ENCODE measurements at regions not wholly inside any gene's neighbourhood (a gene's known extent, or its start where the extent isn't known, plus 50 kb on each side); places are given as distances from the start of the nearest gene placed in this dataset.
"Not testable (repeated sequence)": the region's sequence is repeated elsewhere in the genome, so short reads cannot be mapped to it uniquely, and the experiment has no call there.

DNA sequence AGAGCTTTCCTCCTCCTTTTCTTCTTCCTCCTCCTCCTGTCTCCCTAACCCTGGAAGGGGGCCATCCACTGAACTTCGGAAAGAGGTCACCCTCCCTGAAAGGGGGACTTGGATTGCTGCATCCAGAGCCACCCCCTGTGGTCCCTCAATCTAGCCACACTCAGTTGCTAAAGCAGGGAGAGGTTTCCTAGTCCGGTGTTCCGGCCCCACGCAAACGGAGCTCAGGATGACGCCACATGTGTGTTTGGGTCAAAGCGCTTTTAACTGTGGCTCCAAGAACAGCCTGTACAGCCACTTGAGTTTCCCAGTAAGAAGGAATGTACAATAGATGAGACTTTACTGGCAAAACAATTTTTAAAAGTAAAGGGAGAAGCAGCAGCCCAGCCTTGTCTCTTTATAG lies 206.9 kb upstream of the IRF2BP2 start:
- H3K9me3 Mint-ChIP-seq; H3K27ac Mint-ChIP-seq; H3K36me3 Mint-ChIP-seq; DNase-seq; H3K27me3 Mint-ChIP-seq (ENCODE audit: low read depth in 3 of 3); H3K4me3 Mint-ChIP-seq; H3K4me1 Mint-ChIP-seq: not testable (repeated sequence)

DNA sequence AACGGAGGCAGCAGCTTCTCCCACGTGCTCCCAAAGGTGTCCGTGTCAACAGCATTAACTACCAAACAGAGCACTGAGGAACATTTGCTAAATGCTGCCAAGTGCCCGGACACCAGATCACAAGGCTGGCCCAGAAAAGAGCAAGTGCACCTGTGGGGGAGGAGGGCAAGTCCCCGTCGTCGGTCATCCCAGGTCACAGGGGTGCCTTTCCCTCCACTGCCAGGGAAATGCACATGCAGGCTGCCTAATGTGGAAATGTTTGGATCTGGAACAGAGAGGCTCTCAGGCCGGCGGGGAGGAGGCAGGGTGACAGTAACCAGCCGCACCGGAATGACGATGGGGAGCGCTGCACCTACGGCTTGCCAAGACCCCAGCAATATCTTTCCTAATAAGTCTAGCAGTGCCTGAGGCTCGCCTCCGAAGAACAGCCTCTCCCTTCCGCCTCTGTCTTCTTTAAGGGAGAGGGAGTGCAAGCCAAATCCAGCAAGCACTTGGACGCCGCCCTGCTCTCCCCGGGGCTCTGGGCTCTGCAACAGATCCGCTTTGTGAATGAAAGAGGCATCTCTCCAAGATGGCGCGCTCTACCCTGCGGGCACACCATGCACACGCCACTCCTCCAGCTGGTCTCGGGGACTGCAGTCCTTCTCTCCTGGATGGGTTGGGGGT lies 206.3 kb upstream of the IRF2BP2 start:
- H3K9me3 Mint-ChIP-seq; H3K4me3 Mint-ChIP-seq; H3K36me3 Mint-ChIP-seq; H3K4me1 Mint-ChIP-seq; H3K27me3 Mint-ChIP-seq (ENCODE audit: low read depth in 3 of 3); DNase-seq; H3K27ac Mint-ChIP-seq: not testable (repeated sequence)

DNA sequence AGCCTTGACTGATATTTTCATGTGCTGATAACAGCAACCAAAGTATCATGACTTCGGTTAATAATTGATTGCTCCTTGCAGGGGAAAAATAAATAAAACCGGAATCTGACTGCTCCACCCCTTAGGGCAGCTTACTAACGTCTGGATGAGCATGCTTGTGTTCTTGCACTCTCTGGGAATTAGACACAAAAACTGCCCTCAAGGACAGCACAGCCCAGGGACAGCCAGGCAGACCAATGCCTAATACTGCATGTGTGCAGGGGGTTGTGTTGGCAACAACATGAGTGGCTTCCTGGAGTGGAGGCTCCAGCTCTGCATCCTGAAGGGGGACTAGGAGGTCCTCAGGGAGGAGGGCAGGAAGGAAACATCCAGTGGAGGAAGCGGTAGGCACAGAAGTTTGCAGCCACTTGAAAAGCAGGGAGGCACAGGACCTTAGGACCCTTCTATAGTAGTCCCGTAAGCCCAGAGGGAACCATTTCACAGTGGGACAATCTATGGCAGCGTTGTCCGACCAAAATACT lies 205.4 kb upstream of the IRF2BP2 start:
- not testable (repeated sequence) for DNase-seq; H3K36me3 Mint-ChIP-seq; H3K4me3 Mint-ChIP-seq; H3K9me3 Mint-ChIP-seq; H3K4me1 Mint-ChIP-seq; H3K27ac Mint-ChIP-seq; H3K27me3 Mint-ChIP-seq (ENCODE audit: low read depth in 3 of 3)

DNA sequence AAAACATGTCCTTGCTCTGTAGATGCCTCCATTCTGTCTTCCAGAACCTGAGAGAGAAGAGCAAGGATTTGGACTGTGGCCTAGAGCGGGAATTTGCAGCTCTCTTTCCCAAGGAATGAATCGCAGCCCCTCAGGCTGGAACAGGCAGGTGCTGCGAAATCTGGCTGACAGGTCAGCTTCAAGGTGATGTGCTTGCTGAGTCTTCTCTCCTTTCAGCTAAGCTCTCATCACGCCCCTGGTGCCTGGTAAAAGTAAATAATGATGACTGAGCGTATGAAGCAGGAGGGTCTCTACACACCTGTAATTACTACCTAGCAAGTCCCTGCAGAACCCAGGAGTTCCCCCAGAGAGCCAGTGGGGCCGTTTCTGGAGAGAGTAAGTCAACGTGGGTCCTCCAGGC lies 204.3 kb upstream of the IRF2BP2 start:
- not testable (repeated sequence) for H3K27ac Mint-ChIP-seq; H3K36me3 Mint-ChIP-seq; H3K9me3 Mint-ChIP-seq; H3K4me1 Mint-ChIP-seq; DNase-seq; H3K27me3 Mint-ChIP-seq (ENCODE audit: low read depth in 3 of 3); H3K4me3 Mint-ChIP-seq

DNA sequence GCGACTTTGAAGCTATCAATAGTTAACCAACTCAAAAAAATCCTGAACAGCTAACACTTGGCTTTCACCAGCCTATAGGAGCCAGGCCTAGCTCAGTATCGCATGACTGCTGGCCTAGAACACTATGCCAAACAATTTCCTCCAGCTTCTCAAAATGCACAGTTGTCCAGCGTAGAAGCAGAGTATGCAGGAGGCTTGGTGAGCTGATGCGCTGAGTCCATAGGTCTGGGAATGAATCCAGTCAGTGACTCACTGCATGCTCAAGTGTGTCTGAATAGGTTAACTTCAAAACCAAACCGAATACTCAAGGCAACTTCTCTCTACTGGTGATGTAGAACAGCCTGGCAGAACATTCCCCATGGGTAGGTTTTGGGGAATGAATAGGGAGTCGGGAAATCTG lies 201.8 kb upstream of the IRF2BP2 start:
- DNase-seq; H3K4me3 Mint-ChIP-seq; H3K36me3 Mint-ChIP-seq; H3K27me3 Mint-ChIP-seq (ENCODE audit: low read depth in 3 of 3); H3K9me3 Mint-ChIP-seq; H3K27ac Mint-ChIP-seq; H3K4me1 Mint-ChIP-seq: not testable (repeated sequence)

DNA sequence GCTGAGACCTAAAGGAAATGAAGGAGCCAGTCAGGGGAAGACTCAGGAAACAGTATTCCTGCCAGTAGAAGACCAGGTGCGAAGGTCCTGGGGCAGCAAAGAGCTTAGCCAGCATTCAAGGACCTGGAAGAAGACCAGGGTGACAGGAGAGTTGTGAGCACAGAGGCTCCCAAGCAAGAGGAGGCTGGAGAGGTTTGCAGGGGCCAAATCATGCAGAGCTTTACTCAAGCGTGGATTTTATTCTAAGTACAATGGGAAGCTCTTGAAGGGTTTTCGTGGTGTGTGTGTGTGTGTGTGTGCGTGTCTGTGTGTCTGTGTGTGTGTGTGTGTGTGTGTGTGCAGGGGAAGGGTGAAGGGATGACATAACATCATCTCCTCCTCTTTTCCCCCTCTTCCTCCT lies 200.7 kb upstream of the IRF2BP2 start:
- H3K4me1 Mint-ChIP-seq; H3K27ac Mint-ChIP-seq; H3K36me3 Mint-ChIP-seq; DNase-seq; H3K4me3 Mint-ChIP-seq; H3K9me3 Mint-ChIP-seq; H3K27me3 Mint-ChIP-seq (ENCODE audit: low read depth in 3 of 3): not testable (repeated sequence)

DNA sequence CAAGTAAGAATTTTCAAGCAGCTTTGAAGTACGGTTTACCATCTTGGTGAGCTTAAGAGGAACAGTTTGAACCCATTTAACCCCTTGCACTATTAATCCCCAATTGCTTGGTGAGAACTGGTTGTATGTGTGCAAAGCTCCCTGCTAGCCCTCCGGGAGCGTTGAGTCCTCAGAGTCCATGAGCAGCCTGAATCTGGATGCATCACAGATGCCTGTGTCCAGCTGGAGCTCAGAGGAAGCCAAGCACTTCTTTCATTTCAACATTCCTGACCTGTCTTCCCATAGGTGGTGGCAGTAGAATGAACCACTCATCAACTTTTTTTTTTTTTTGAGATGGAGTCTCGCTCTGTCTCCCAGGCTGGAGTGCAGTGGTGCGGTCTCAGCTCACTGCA lies 199.9 kb upstream of the IRF2BP2 start:
- H3K9me3 Mint-ChIP-seq; H3K4me1 Mint-ChIP-seq; H3K27ac Mint-ChIP-seq; H3K4me3 Mint-ChIP-seq; H3K36me3 Mint-ChIP-seq; DNase-seq; H3K27me3 Mint-ChIP-seq (ENCODE audit: low read depth in 3 of 3): not testable (repeated sequence)

DNA sequence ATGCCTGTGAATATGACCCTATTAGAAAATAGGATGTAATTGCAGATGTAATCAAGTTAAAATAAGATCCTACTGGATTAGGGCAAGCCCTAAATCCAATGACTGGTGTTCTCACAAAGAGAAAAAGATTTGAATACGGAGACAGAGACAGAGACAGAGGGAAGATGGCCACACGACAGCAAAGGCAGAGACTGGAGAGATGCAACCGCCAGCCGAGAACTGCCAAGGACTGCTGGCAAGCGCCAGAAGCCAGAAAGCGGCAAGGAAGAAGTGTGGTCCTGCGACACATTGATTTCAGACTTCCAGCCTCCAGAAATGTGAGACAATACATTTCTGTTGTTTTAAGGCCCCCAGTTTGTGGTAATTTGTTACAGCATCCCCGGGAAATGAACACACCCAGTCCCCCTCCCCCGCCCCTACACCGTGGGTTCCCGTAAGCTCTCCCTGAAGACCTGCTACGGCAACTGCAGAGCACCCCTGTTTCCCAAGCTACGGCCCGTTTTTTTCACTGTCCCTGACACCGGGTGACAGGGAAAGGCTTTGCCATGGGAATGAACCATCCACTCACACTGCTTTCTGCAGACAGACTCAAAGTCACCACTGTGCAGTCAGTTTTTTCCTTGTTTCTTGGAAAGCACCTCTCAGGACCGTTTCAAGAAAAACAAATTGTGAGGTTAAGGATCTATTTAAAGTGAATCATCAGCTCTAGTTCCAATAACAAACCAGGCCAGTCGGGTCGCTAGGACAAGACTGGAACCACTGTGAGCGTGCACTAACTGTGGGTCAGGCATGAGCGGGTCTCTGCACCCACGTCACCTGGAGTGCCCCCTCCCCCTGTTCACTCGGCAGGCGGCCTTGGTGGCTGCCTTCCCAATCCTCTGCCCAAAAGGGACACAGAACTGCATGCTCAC lies 199.2 kb upstream of the IRF2BP2 start:
- not testable (repeated sequence) for H3K4me1 Mint-ChIP-seq; DNase-seq; H3K4me3 Mint-ChIP-seq; H3K27ac Mint-ChIP-seq; H3K27me3 Mint-ChIP-seq (ENCODE audit: low read depth in 3 of 3); H3K36me3 Mint-ChIP-seq; H3K9me3 Mint-ChIP-seq

DNA sequence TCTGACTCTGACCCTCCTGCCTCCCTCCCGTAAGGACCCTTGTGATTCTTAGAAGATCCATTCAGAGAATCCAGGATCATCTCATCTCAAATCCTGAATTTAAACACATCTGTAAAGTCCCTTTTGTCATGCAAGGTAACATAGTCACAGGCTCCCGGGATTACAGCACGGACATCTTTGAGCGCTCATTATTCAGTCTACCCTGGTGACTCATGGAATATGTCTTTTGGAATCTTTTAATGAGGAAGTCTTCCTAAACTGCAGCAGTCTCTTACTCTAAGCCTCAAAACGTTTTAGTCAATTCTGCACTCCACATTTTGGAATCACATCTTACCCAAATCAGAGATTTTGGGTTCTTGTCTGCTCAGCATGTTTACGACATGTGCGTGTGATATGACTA lies 198.5 kb upstream of the IRF2BP2 start:
- H3K36me3 Mint-ChIP-seq; H3K4me3 Mint-ChIP-seq; H3K4me1 Mint-ChIP-seq; DNase-seq; H3K27ac Mint-ChIP-seq; H3K27me3 Mint-ChIP-seq (ENCODE audit: low read depth in 3 of 3); H3K9me3 Mint-ChIP-seq: not testable (repeated sequence)

DNA sequence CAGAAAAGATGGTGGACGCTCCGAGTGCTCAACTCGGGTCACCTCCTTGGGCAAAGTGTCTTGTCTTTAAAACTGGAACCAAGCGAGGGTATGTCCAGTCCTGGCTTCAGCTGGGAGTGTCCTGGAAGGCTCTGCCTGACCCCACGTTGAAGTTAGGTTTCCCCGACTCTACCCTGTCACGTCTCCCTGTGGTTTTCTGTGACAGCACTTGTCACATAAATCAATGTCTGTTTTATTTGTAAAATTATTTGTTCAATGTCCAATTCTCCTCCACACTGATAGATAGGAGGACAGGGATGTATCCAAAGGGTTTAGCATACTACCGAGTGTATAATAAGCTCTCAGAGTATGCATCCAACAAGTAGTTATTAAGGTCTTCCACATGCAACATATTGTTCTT lies 197.7 kb upstream of the IRF2BP2 start:
- not testable (repeated sequence) for H3K27me3 Mint-ChIP-seq (ENCODE audit: low read depth in 3 of 3); H3K9me3 Mint-ChIP-seq; DNase-seq; H3K27ac Mint-ChIP-seq; H3K4me3 Mint-ChIP-seq; H3K36me3 Mint-ChIP-seq; H3K4me1 Mint-ChIP-seq

DNA sequence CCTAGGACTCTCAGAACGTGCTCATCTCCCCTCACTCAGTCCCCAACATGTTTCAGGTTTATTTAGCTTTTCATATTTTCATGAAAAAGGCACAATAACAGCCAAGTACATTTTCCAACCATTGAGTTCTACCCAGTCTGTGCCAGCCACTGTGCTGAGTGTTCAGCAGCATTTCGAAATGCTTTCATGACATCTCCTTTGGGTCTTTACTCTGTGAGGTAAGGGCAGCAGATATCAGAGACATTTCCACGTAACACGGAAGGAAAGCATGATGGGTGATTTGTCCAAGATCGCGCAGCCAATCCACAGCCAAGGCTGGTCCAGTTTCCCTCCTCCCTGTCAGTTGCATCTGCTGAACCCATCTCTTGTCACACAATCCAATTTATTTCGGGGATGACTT lies 192.6 kb upstream of the IRF2BP2 start:
- not testable (repeated sequence) for H3K4me3 Mint-ChIP-seq; H3K36me3 Mint-ChIP-seq; H3K4me1 Mint-ChIP-seq; DNase-seq; H3K27me3 Mint-ChIP-seq (ENCODE audit: low read depth in 3 of 3); H3K9me3 Mint-ChIP-seq; H3K27ac Mint-ChIP-seq

DNA sequence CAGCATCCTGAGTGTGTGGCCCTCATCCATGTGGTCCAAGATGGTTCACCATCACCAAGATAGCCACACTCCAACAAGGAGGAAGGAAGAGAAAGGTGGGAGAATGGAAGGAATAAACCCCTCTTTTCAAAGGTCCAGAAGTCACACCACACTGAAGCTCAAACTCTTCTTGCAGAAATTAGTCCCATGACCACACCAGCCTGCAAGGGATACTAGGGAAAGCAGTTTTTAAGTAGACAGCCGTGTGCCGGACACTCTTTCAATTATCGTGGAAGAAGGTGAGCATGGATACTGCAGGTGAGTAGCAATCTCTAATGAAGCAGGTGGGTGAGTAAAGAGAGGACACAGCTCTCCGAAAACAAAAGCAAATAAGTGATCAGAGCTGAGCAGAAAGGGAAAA lies 191.7 kb upstream of the IRF2BP2 start:
- not testable (repeated sequence) for H3K36me3 Mint-ChIP-seq; H3K27ac Mint-ChIP-seq; H3K9me3 Mint-ChIP-seq; H3K4me3 Mint-ChIP-seq; H3K4me1 Mint-ChIP-seq; H3K27me3 Mint-ChIP-seq (ENCODE audit: low read depth in 3 of 3); DNase-seq

DNA sequence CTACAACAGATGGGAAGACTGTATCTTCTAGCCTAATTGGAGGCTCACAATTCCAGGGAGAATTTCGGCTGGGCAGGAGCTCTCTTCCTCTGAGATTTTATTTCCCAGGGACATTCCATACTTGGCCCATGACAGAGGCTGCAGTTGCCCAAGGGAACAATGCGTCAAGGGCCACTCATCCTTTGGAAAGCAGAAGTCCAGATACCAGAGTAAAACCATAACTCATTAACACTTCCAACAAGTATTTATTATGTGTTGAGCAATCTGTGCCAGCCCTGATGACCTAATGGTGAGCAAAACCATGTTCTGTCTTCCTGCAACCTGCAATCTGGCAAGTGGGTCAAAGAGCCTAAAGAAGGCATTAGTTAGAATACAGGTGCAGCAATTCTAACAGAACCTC lies 191.2 kb upstream of the IRF2BP2 start:
- H3K27me3 Mint-ChIP-seq (ENCODE audit: low read depth in 3 of 3); DNase-seq; H3K27ac Mint-ChIP-seq; H3K36me3 Mint-ChIP-seq; H3K4me1 Mint-ChIP-seq; H3K4me3 Mint-ChIP-seq; H3K9me3 Mint-ChIP-seq: not testable (repeated sequence)

DNA sequence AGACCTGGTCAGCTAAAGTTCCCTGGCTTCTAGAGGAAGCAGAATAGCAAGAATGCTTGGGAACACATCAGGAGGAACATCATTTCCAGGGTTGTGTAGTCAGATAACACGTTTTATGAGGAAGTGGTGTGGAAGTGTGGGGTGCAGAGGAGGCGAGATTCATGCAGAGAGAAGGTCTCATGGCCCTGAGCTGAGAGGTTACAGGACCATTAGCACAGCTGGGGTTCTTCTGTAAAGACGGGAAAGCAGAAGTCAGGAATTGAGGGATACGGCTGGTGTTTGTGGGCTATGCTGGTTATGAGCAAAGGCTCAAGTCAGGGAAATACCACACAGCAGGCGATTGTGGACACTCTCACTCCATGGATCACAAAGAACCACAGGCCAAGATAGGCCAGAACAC lies 190.6 kb upstream of the IRF2BP2 start:
- not testable (repeated sequence) for H3K27me3 Mint-ChIP-seq (ENCODE audit: low read depth in 3 of 3); H3K4me3 Mint-ChIP-seq; H3K4me1 Mint-ChIP-seq; H3K36me3 Mint-ChIP-seq; H3K27ac Mint-ChIP-seq; DNase-seq; H3K9me3 Mint-ChIP-seq
